HG02798 (cell line): ENCODE measurements at regions not wholly inside any gene's neighbourhood (a gene's known extent, or its start where the extent isn't known, plus 50 kb on each side); places are given as distances from the start of the nearest gene placed in this dataset.
"Not testable (repeated sequence)": the region's sequence is repeated elsewhere in the genome, so short reads cannot be mapped to it uniquely, and the experiment has no call there.

Experiments used
- ATAC-seq: cut with Tn5 transposase; IDR thresholded peaks from one replicate; pipeline ENCODE4 v1.9.1; 2021; ENCODE audit warnings: mild to moderate bottlenecking; ENCODE audit not compliant: unreplicated experiment, poor library complexity

GRCh38 chr2:207320381-207321159 is 154.8 kb upstream of the KLF7 start:
- no peak for ATAC-seq

GRCh38 chr2:207321514-207321913 is 155.8 kb upstream of the KLF7 start:
- no peak for ATAC-seq

- no peak for ATAC-seq
Measured at GRCh38 chr2:207324001-207324400, 158.3 kb upstream of the KLF7 start.

GRCh38 chr2:207327513-207327912 is 161.8 kb upstream of the KLF7 start:
- ATAC-seq: peak; percentile 24

GRCh38 chr2:207328944-207329386 is 163.2 kb upstream of the KLF7 start:
- ATAC-seq: peak; percentile 50

GRCh38 chr2:207330912-207331311 is 165.2 kb upstream of the KLF7 start:
- peak; percentile 57 for ATAC-seq

- ATAC-seq: no peak
Measured at GRCh38 chr2:207331674-207332073, 165.9 kb upstream of the KLF7 start.

- peak; percentile 22 for ATAC-seq
Measured at GRCh38 chr2:207332480-207333212, 166.9 kb upstream of the KLF7 start.

GRCh38 chr2:207333599-207334300 is 168.0 kb upstream of the KLF7 start:
- ATAC-seq: no peak

- peak; percentile 6 for ATAC-seq
Measured at GRCh38 chr2:207334301-207334623, 168.5 kb upstream of the KLF7 start.

- peak; percentile 37 for ATAC-seq
Measured at GRCh38 chr2:207334624-207335371, 169.1 kb upstream of the KLF7 start.

GRCh38 chr2:207337234-207338219 is 171.8 kb upstream of the KLF7 start:
- peak; percentile 44 for ATAC-seq

- ATAC-seq: no peak
Measured at GRCh38 chr2:207338220-207338607, 172.5 kb upstream of the KLF7 start.

- ATAC-seq: no peak
Measured at GRCh38 chr2:207338610-207339009, 172.9 kb upstream of the KLF7 start.

GRCh38 chr2:207341112-207341750 is 175.5 kb upstream of the KLF7 start:
- ATAC-seq: no peak

- ATAC-seq: no peak
Measured at GRCh38 chr2:207341804-207342203, 176.1 kb upstream of the KLF7 start.

GRCh38 chr2:207344596-207345394 is 179.0 kb upstream of the KLF7 start:
- not testable (repeated sequence) for ATAC-seq

- ATAC-seq: no peak
Measured at GRCh38 chr2:207351171-207351570, 178.6 kb upstream of the CREB1 start.
